OCI-LY3 (cell line): ENCODE measurements at regions not wholly inside any gene's neighbourhood (a gene's known extent, or its start where the extent isn't known, plus 50 kb on each side); places are given as distances from the start of the nearest gene placed in this dataset.

ENCODE experiments used
- CTCF ChIP-seq: fragments of 200-600, 300-600 bp; sonication (generic); IDR thresholded peaks from 2 replicates; pipeline ENCODE4 v1.5.1; 2014; ENCODE audit warnings: antibody characterized with exemption, low read length, low read depth
- EZH2phosphoT487 ChIP-seq: fragments of 200-600 bp; shearing (Covaris generic); IDR thresholded peaks from 2 replicates; pipeline ENCODE4 v1.6.1; 2018; ENCODE audit warnings: antibody characterized with exemption, mixed run types, low read depth

- TF ChIP-seq EZH2phosphoT487 (no peak), CTCF (no peak)
Observed at GRCh38 chr13:80199067-80199466, 141.9 kb downstream of the SPRY2 start.
